Mesothelial cell of epicardium (in vitro differentiated cells): ENCODE measurements at regions not wholly inside any gene's neighbourhood (a gene's known extent, or its start where the extent isn't known, plus 50 kb on each side); places are given as distances from the start of the nearest gene placed in this dataset.
A peak's percentile ranks its signal among the peaks of the same experiment; 100 is the strongest.

Experiments used
- DNase-seq, 2 experiments: peaks; one replicate each; pipeline ENCODE4 v3.0.0; 2021; ENCODE audit warnings: low spot score in 2 of 2; ENCODE audit not compliant: unreplicated experiment in 2 of 2
- H3K27ac Mint-ChIP-seq: 2 replicates; pipeline ENCODE4 v1.8.0; 2021; ENCODE audit warnings: mixed read lengths
- H3K27me3 Mint-ChIP-seq: 2 replicates; pipeline ENCODE4 v1.8.0; 2021; ENCODE audit warnings: low read depth, mixed read lengths
- H3K36me3 Mint-ChIP-seq: 2 replicates; pipeline ENCODE4 v1.8.0; 2021; ENCODE audit warnings: mixed read lengths
- H3K4me1 Mint-ChIP-seq: 2 replicates; pipeline ENCODE4 v1.8.0; 2021; ENCODE audit warnings: mixed read lengths
- H3K4me3 Mint-ChIP-seq: 2 replicates; pipeline ENCODE4 v1.8.0; 2021; ENCODE audit warnings: mild to moderate bottlenecking, moderate library complexity, mixed read lengths
- H3K9me3 Mint-ChIP-seq: 2 replicates; pipeline ENCODE4 v1.8.0; 2021; ENCODE audit warnings: mixed read lengths
- TF ChIP-seq, protein P1 (sequence below): fragments of 200-600 bp; sonication (generic); IDR thresholded peaks from one replicate; pipeline ENCODE4 v1.5.0; 2021; ENCODE audit warnings: antibody characterized with exemption; ENCODE audit not compliant: unreplicated experiment

GRCh38 chr16:85216522-85217375 is 104.5 kb upstream of the CIBAR2 start:
- H3K4me3 Mint-ChIP-seq, result no peak overlapping the region
- no peaks in the 10 kb centered on the region for H3K27me3 Mint-ChIP-seq
- TF ChIP-seq, protein P1, sequence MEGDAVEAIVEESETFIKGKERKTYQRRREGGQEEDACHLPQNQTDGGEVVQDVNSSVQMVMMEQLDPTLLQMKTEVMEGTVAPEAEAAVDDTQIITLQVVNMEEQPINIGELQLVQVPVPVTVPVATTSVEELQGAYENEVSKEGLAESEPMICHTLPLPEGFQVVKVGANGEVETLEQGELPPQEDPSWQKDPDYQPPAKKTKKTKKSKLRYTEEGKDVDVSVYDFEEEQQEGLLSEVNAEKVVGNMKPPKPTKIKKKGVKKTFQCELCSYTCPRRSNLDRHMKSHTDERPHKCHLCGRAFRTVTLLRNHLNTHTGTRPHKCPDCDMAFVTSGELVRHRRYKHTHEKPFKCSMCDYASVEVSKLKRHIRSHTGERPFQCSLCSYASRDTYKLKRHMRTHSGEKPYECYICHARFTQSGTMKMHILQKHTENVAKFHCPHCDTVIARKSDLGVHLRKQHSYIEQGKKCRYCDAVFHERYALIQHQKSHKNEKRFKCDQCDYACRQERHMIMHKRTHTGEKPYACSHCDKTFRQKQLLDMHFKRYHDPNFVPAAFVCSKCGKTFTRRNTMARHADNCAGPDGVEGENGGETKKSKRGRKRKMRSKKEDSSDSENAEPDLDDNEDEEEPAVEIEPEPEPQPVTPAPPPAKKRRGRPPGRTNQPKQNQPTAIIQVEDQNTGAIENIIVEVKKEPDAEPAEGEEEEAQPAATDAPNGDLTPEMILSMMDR, result no peak
- no peaks in the 10 kb centered on the region for H3K36me3 Mint-ChIP-seq
- no peak for DNase-seq
- peaks cover 63% of the 10 kb centered on the region for H3K4me1 Mint-ChIP-seq
- peak overlapping the region; percentile 82 for H3K27ac Mint-ChIP-seq
- H3K9me3 Mint-ChIP-seq, result no peaks in the 10 kb centered on the region

GRCh38 chr16:85220125-85220839 is 108.0 kb upstream of the CIBAR2 start:
- peak overlapping the region; percentile 25 for H3K4me3 Mint-ChIP-seq
- peak in 1 of 2 experiments; percentile 79 for DNase-seq
- no peaks in the 10 kb centered on the region for H3K36me3 Mint-ChIP-seq
- TF ChIP-seq, protein P1, result no peak
- no peaks in the 10 kb centered on the region for H3K27me3 Mint-ChIP-seq
- H3K9me3 Mint-ChIP-seq, result no peaks in the 10 kb centered on the region
- H3K4me1 Mint-ChIP-seq, result peaks cover 69% of the 10 kb centered on the region
- peak overlapping the region; percentile 94 for H3K27ac Mint-ChIP-seq

GRCh38 chr16:85220964-85221731 is 108.9 kb upstream of the CIBAR2 start:
- Mint-ChIP-seq H3K4me1 (peaks cover 60% of the 10 kb centered on the region), H3K36me3 (no peaks in the 10 kb centered on the region), H3K4me3 (no peak overlapping the region), H3K27ac (peak overlapping the region; percentile 75), H3K27me3 (no peaks in the 10 kb centered on the region), H3K9me3 (no peaks in the 10 kb centered on the region)
- no peak for DNase-seq
- TF ChIP-seq, protein P1, result no peak

DNA sequence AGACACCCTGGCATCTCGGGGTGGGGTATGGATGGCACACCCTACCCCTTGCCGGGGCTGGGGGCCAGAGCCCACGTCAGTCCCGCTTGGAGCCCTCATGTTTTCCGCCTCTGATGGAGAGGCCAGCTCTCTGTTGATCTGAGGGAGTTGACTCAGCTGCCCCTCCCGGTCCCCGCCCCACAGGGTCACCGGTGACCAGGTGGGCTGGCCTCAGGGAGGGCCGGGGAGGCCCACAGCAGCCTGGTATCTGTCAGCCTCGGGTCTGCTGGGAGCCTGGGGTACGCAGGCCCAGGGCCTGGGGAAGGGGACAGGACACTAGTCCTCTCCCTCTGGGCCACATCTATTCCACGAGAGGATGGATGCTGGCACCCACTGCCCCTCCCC is 109.5 kb upstream of the CIBAR2 start:
- Mint-ChIP-seq H3K27ac (peak overlapping the region; percentile 75), H3K4me3 (no peak overlapping the region), H3K36me3 (no peaks in the 10 kb centered on the region), H3K27me3 (no peaks in the 10 kb centered on the region), H3K9me3 (no peaks in the 10 kb centered on the region), H3K4me1 (peaks cover 59% of the 10 kb centered on the region)
- TF ChIP-seq, protein P1, result no peak
- no peak for DNase-seq

GRCh38 chr16:85222155-85222863 is 110.0 kb upstream of the CIBAR2 start:
- Mint-ChIP-seq H3K9me3 (no peaks in the 10 kb centered on the region), H3K27ac (peak overlapping the region; percentile 81), H3K36me3 (no peaks in the 10 kb centered on the region), H3K27me3 (no peaks in the 10 kb centered on the region), H3K4me3 (no peak overlapping the region), H3K4me1 (peaks cover 58% of the 10 kb centered on the region)
- no peak for DNase-seq
- TF ChIP-seq, protein P1, result no peak
